ENCODE measurements at regions not wholly inside any gene's neighbourhood (a gene's known extent, or its start where the extent isn't known, plus 50 kb on each side); places are given as distances from the start of the nearest gene placed in this dataset.

DNA sequence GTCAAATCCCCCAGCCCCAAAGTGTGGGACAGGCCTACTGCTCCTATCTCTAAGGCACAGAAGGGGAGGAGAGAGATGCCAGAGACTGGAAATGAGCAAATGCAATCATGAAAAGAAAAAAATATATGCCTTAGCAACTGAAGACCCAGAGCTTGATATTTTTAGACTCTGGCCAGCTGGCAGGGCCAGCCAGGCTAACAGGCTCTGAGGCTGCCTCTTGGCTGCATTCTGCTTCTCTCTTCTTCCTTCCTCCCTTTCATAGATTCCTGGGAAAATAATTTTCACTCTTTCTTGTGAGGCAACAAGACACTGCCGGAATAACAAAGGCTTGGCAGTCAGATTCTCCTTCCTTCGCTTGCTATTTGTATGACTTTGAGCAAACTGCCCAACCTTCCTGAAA is 209.1 kb downstream of the RAD51AP2 start:
- TF ChIP-seq, protein P1, sequence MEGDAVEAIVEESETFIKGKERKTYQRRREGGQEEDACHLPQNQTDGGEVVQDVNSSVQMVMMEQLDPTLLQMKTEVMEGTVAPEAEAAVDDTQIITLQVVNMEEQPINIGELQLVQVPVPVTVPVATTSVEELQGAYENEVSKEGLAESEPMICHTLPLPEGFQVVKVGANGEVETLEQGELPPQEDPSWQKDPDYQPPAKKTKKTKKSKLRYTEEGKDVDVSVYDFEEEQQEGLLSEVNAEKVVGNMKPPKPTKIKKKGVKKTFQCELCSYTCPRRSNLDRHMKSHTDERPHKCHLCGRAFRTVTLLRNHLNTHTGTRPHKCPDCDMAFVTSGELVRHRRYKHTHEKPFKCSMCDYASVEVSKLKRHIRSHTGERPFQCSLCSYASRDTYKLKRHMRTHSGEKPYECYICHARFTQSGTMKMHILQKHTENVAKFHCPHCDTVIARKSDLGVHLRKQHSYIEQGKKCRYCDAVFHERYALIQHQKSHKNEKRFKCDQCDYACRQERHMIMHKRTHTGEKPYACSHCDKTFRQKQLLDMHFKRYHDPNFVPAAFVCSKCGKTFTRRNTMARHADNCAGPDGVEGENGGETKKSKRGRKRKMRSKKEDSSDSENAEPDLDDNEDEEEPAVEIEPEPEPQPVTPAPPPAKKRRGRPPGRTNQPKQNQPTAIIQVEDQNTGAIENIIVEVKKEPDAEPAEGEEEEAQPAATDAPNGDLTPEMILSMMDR (IDR thresholded peaks at IDR 0.05): no peak
- TF ChIP-seq EZH2 (IDR thresholded peaks at IDR 0.05; ENCODE audit: borderline replicate concordance, insufficient read depth, low read depth, low read length, poor library complexity, severe bottlenecking): no peak
